ENCODE measurements at regions not wholly inside any gene's neighbourhood (a gene's known extent, or its start where the extent isn't known, plus 50 kb on each side); places are given as distances from the start of the nearest gene placed in this dataset.

GRCh38 chr12:67386869-67387565, 117.9 kb downstream of the CAND1 start:
- Histone ChIP-seq H4K12ac (ENCODE audit: low read depth, low read length) (no peak overlapping the region), H2BK12ac (ENCODE audit: low read length) (no peak overlapping the region), H3K4me1 (ENCODE audit: control insufficient read depth in 1 of 2, insufficient read depth in 2 of 2, low read length in 2 of 2) (peaks cover 0 to 2% of the 10 kb centered on the region in 2 experiments), H2AFZ (ENCODE audit: insufficient read depth, low read length, poor library complexity) (no peak overlapping the region), H3K23ac (ENCODE audit: low read length) (no peak overlapping the region), H3K14ac (ENCODE audit: low read length) (no peak overlapping the region), H3K27me3 (ENCODE audit: insufficient read depth, low read length) (no peaks in the 10 kb centered on the region), H4K91ac (ENCODE audit: low read depth, low read length) (no peak overlapping the region), H3K4ac (ENCODE audit: low read depth, low read length) (no peak overlapping the region), H3K9ac (ENCODE audit: low read length) (no peak overlapping the region), H3K4me2 (ENCODE audit: low read length) (no peak overlapping the region), H4K8ac (ENCODE audit: low read depth, low read length) (no peak overlapping the region), H3K4me3 (ENCODE audit: low read depth, low read length) (no peak overlapping the region), H3K27ac (ENCODE audit: low read depth, low read length) (no peak overlapping the region), H3K36me3 (ENCODE audit: control insufficient read depth in 1 of 2, insufficient read depth in 2 of 2, low read length in 2 of 2) (no peaks in the 10 kb centered on the region), H2BK5ac (ENCODE audit: low read depth, low read length, poor library complexity) (no peak overlapping the region), H3K79me1 (ENCODE audit: low read length) (no peaks in the 10 kb centered on the region), H3K18ac (ENCODE audit: low read length) (no peak overlapping the region), H3K79me2 (ENCODE audit: control insufficient read depth, insufficient read depth, low read length, poor library complexity) (no peaks in the 10 kb centered on the region), H2AK5ac (ENCODE audit: low read length) (no peak overlapping the region), H3K9me3 (ENCODE audit: insufficient read depth, low read depth, low read length) (no peaks in the 10 kb centered on the region), H2BK120ac (ENCODE audit: insufficient read depth, low read length, poor library complexity) (no peak overlapping the region)
- DNase-seq: no peak
- WGBS (ENCODE audit: extremely low coverage, insufficient coverage, insufficient read length): no CpG with 5 or more reads among the region's 4 CpGs

- Histone ChIP-seq H2AK5ac (ENCODE audit: low read length) (no peak overlapping the region), H3K23ac (ENCODE audit: low read length) (no peak overlapping the region), H3K79me2 (ENCODE audit: control insufficient read depth, insufficient read depth, low read length, poor library complexity) (no peaks in the 10 kb centered on the region), H3K4me1 (ENCODE audit: control insufficient read depth in 1 of 2, insufficient read depth in 2 of 2, low read length in 2 of 2) (peaks cover 0 to 2% of the 10 kb centered on the region in 2 experiments), H3K9me3 (ENCODE audit: insufficient read depth, low read depth, low read length) (no peaks in the 10 kb centered on the region), H3K9ac (ENCODE audit: low read length) (no peak overlapping the region), H4K12ac (ENCODE audit: low read depth, low read length) (no peak overlapping the region), H3K4me3 (ENCODE audit: low read depth, low read length) (no peak overlapping the region), H4K8ac (ENCODE audit: low read depth, low read length) (no peak overlapping the region), H3K4ac (ENCODE audit: low read depth, low read length) (no peak overlapping the region), H2BK5ac (ENCODE audit: low read depth, low read length, poor library complexity) (no peak overlapping the region), H3K18ac (ENCODE audit: low read length) (no peak overlapping the region), H3K4me2 (ENCODE audit: low read length) (no peak overlapping the region), H3K79me1 (ENCODE audit: low read length) (no peaks in the 10 kb centered on the region), H3K27me3 (ENCODE audit: insufficient read depth, low read length) (no peaks in the 10 kb centered on the region), H3K36me3 (ENCODE audit: control insufficient read depth in 1 of 2, insufficient read depth in 2 of 2, low read length in 2 of 2) (no peaks in the 10 kb centered on the region), H2BK120ac (ENCODE audit: insufficient read depth, low read length, poor library complexity) (no peak overlapping the region), H3K27ac (ENCODE audit: low read depth, low read length) (no peak overlapping the region), H2AFZ (ENCODE audit: insufficient read depth, low read length, poor library complexity) (no peak overlapping the region), H2BK12ac (ENCODE audit: low read length) (no peak overlapping the region), H4K91ac (ENCODE audit: low read depth, low read length) (no peak overlapping the region), H3K14ac (ENCODE audit: low read length) (no peak overlapping the region)
- peak in 1 of 2 donors; percentile 9 for DNase-seq
- WGBS (ENCODE audit: extremely low coverage, insufficient coverage, insufficient read length): no CpG with 5 or more reads among the region's 3 CpGs
These were observed 119.4 kb downstream of the CAND1 start for GRCh38 chr12:67388331-67389138.

GRCh38 chr12:67390273-67390672, 121.1 kb downstream of the CAND1 start:
- H3K4me1 ChIP-seq (ENCODE audit: control insufficient read depth in 1 of 2, insufficient read depth in 2 of 2, low read length in 2 of 2): peaks cover 0 to 2% of the 10 kb centered on the region in 2 experiments
- H2AFZ ChIP-seq (ENCODE audit: insufficient read depth, low read length, poor library complexity): no peak overlapping the region
- no peak overlapping the region for H4K91ac ChIP-seq (ENCODE audit: low read depth, low read length)
- no peaks in the 10 kb centered on the region for H3K9me3 ChIP-seq (ENCODE audit: insufficient read depth, low read depth, low read length)
- no CpG with 5 or more reads among the region's 4 CpGs for WGBS (ENCODE audit: extremely low coverage, insufficient coverage, insufficient read length)
- H3K18ac ChIP-seq (ENCODE audit: low read length): no peak overlapping the region
- H3K23ac ChIP-seq (ENCODE audit: low read length): no peak overlapping the region
- H3K27ac ChIP-seq (ENCODE audit: low read depth, low read length): no peak overlapping the region
- no peak overlapping the region for H2BK5ac ChIP-seq (ENCODE audit: low read depth, low read length, poor library complexity)
- H3K36me3 ChIP-seq (ENCODE audit: control insufficient read depth in 1 of 2, insufficient read depth in 2 of 2, low read length in 2 of 2): no peaks in the 10 kb centered on the region
- H3K79me2 ChIP-seq (ENCODE audit: control insufficient read depth, insufficient read depth, low read length, poor library complexity): no peaks in the 10 kb centered on the region
- DNase-seq: no peak
- H2BK12ac ChIP-seq (ENCODE audit: low read length): no peak overlapping the region
- no peaks in the 10 kb centered on the region for H3K79me1 ChIP-seq (ENCODE audit: low read length)
- no peaks in the 10 kb centered on the region for H3K27me3 ChIP-seq (ENCODE audit: insufficient read depth, low read length)
- no peak overlapping the region for H2AK5ac ChIP-seq (ENCODE audit: low read length)
- no peak overlapping the region for H3K14ac ChIP-seq (ENCODE audit: low read length)
- H3K4ac ChIP-seq (ENCODE audit: low read depth, low read length): no peak overlapping the region
- H4K12ac ChIP-seq (ENCODE audit: low read depth, low read length): no peak overlapping the region
- H2BK120ac ChIP-seq (ENCODE audit: insufficient read depth, low read length, poor library complexity): no peak overlapping the region
- H3K4me2 ChIP-seq (ENCODE audit: low read length): no peak overlapping the region
- no peak overlapping the region for H3K4me3 ChIP-seq (ENCODE audit: low read depth, low read length)
- H4K8ac ChIP-seq (ENCODE audit: low read depth, low read length): no peak overlapping the region
- H3K9ac ChIP-seq (ENCODE audit: low read length): no peak overlapping the region

GRCh38 chr12:67391034-67391433, 121.9 kb downstream of the CAND1 start:
- no peak overlapping the region for H2AFZ ChIP-seq (ENCODE audit: insufficient read depth, low read length, poor library complexity)
- H4K91ac ChIP-seq (ENCODE audit: low read depth, low read length): no peak overlapping the region
- H2BK5ac ChIP-seq (ENCODE audit: low read depth, low read length, poor library complexity): no peak overlapping the region
- no peak overlapping the region for H4K12ac ChIP-seq (ENCODE audit: low read depth, low read length)
- H3K4ac ChIP-seq (ENCODE audit: low read depth, low read length): no peak overlapping the region
- WGBS (ENCODE audit: extremely low coverage, insufficient coverage, insufficient read length): no CpG with 5 or more reads among the region's 1 CpG
- H3K9ac ChIP-seq (ENCODE audit: low read length): no peak overlapping the region
- H2BK120ac ChIP-seq (ENCODE audit: insufficient read depth, low read length, poor library complexity): no peak overlapping the region
- DNase-seq: no peak
- no peak overlapping the region for H3K18ac ChIP-seq (ENCODE audit: low read length)
- H3K4me2 ChIP-seq (ENCODE audit: low read length): no peak overlapping the region
- no peak overlapping the region for H3K23ac ChIP-seq (ENCODE audit: low read length)
- no peak overlapping the region for H2BK12ac ChIP-seq (ENCODE audit: low read length)
- H3K9me3 ChIP-seq (ENCODE audit: insufficient read depth, low read depth, low read length): no peaks in the 10 kb centered on the region
- H3K4me1 ChIP-seq (ENCODE audit: control insufficient read depth in 1 of 2, insufficient read depth in 2 of 2, low read length in 2 of 2): peaks cover 0 to 2% of the 10 kb centered on the region in 2 experiments
- H3K27me3 ChIP-seq (ENCODE audit: insufficient read depth, low read length): no peaks in the 10 kb centered on the region
- H3K36me3 ChIP-seq (ENCODE audit: control insufficient read depth in 1 of 2, insufficient read depth in 2 of 2, low read length in 2 of 2): no peaks in the 10 kb centered on the region
- no peaks in the 10 kb centered on the region for H3K79me1 ChIP-seq (ENCODE audit: low read length)
- no peak overlapping the region for H3K27ac ChIP-seq (ENCODE audit: low read depth, low read length)
- no peaks in the 10 kb centered on the region for H3K79me2 ChIP-seq (ENCODE audit: control insufficient read depth, insufficient read depth, low read length, poor library complexity)
- H3K4me3 ChIP-seq (ENCODE audit: low read depth, low read length): no peak overlapping the region
- H3K14ac ChIP-seq (ENCODE audit: low read length): no peak overlapping the region
- no peak overlapping the region for H4K8ac ChIP-seq (ENCODE audit: low read depth, low read length)
- H2AK5ac ChIP-seq (ENCODE audit: low read length): no peak overlapping the region
